AG08395 (cell line): ENCODE measurements at regions not wholly inside any gene's neighbourhood (a gene's known extent, or its start where the extent isn't known, plus 50 kb on each side); places are given as distances from the start of the nearest gene placed in this dataset.
"Not testable (repeated sequence)": the region's sequence is repeated elsewhere in the genome, so short reads cannot be mapped to it uniquely, and the experiment has no call there.

Source experiments
- DNase-seq: peaks from one replicate; pipeline ENCODE4 v3.0.0; 2012; ENCODE audit warnings: mixed read lengths, low spot score

GRCh38 chr13:111501596-111502535, 181.4 kb downstream of the TEX29 start:
- not testable (repeated sequence) for DNase-seq

GRCh38 chr13:111502957-111503356, 182.5 kb downstream of the TEX29 start:
- DNase-seq, result no peak

- no peak for DNase-seq
Measured at GRCh38 chr13:111503376-111503775, 182.9 kb downstream of the TEX29 start.

- no peak for DNase-seq
Measured at GRCh38 chr13:111503905-111504695, 183.7 kb downstream of the TEX29 start.

GRCh38 chr13:111505175-111505777, 184.8 kb downstream of the TEX29 start:
- no peak for DNase-seq

- DNase-seq, result no peak
Measured at GRCh38 chr13:111506125-111506524, 185.7 kb downstream of the TEX29 start.

GRCh38 chr13:111506621-111507020, 186.2 kb downstream of the TEX29 start:
- DNase-seq, result no peak

GRCh38 chr13:111508164-111508870, 187.9 kb downstream of the TEX29 start:
- DNase-seq, result no peak

- no peak for DNase-seq
Measured at GRCh38 chr13:111508902-111509509, 188.6 kb downstream of the TEX29 start.

- DNase-seq, result no peak
Measured at GRCh38 chr13:111510502-111511218, 190.2 kb downstream of the TEX29 start.

GRCh38 chr13:111511219-111511732, 190.8 kb downstream of the TEX29 start:
- no peak for DNase-seq

- DNase-seq, result no peak
Measured at GRCh38 chr13:111511805-111512504, 191.5 kb downstream of the TEX29 start.

- DNase-seq, result no peak
Measured at GRCh38 chr13:111512707-111513106, 192.3 kb downstream of the TEX29 start.

- DNase-seq, result no peak
Measured at GRCh38 chr13:111513766-111514609, 193.5 kb downstream of the TEX29 start.

GRCh38 chr13:111514610-111515306, 194.3 kb downstream of the TEX29 start:
- DNase-seq, result no peak

- no peak for DNase-seq
Measured at GRCh38 chr13:111515307-111515617, 194.8 kb downstream of the TEX29 start.

GRCh38 chr13:111515635-111516034, 195.2 kb downstream of the TEX29 start:
- no peak for DNase-seq
